ENCODE measurements at regions not wholly inside any gene's neighbourhood (a gene's known extent, or its start where the extent isn't known, plus 50 kb on each side); places are given as distances from the start of the nearest gene placed in this dataset.

GRCh38 chr17:33966410-33967059, 288.6 kb upstream of the CCL2 start:
- no peak for DNase-seq
- intact Hi-C loops (cut with DNase I): no loop called here

GRCh38 chr17:33967608-33968349, 287.3 kb upstream of the CCL2 start:
- WGBS, 4 donors: 53 to 64% (median 60%) methylated on average over 8 of the region's 8 CpGs
- Histone ChIP-seq H3K4me3 (no peak overlapping the region), H3K27ac (no peak overlapping the region), H3K27me3 (no peaks in the 10 kb centered on the region), H3K4me1 (replicated peaks in 1 of 2) (no peaks in the 10 kb centered on the region), H3K36me3 (replicated peaks in 1 of 2) (no peaks in the 10 kb centered on the region), H3K9me3 (replicated peaks in 1 of 3) (no peaks in the 10 kb centered on the region)
- intact Hi-C loops (cut with DNase I): no loop called here
- DNase-seq: no peak
- no peak for TF ChIP-seq CTCF (IDR thresholded peaks at IDR 0.05)
- TF ChIP-seq POLR2A (IDR thresholded peaks at IDR 0.05): no peak

More at GRCh38 chr17:33966410-33967059, 288.6 kb upstream of the CCL2 start:
- Histone ChIP-seq H3K4me3 (no peak overlapping the region), H3K9me3 (replicated peaks in 1 of 3) (no peaks in the 10 kb centered on the region), H3K27me3 (no peaks in the 10 kb centered on the region), H3K27ac (no peak overlapping the region), H3K36me3 (replicated peaks in 1 of 2) (no peaks in the 10 kb centered on the region), H3K4me1 (replicated peaks in 1 of 2) (no peaks in the 10 kb centered on the region)
- TF ChIP-seq POLR2A (IDR thresholded peaks at IDR 0.05): no peak
- WGBS, 4 donors: 81 to 85% (median 83%) methylated on average over 9 of the region's 9 CpGs

- no peaks in the 10 kb centered on the region for H3K36me3 ChIP-seq (replicated peaks in 1 of 2)
- no peak for DNase-seq
- H3K9me3 ChIP-seq (replicated peaks in 1 of 3): no peaks in the 10 kb centered on the region
- no peak overlapping the region for H3K27ac ChIP-seq
- no peaks in the 10 kb centered on the region for H3K27me3 ChIP-seq
- no peaks in the 10 kb centered on the region for H3K4me1 ChIP-seq (replicated peaks in 1 of 2)
- H3K4me3 ChIP-seq: no peak overlapping the region
- no peak for TF ChIP-seq POLR2A (IDR thresholded peaks at IDR 0.05)
- TF ChIP-seq CTCF (IDR thresholded peaks at IDR 0.05): no peak
- intact Hi-C loops (cut with DNase I): no loop called here
- 47 to 62% (median 50%) methylated on average over 9 of the region's 9 CpGs for WGBS, 4 donors
Observed at GRCh38 chr17:33968350-33969044, 286.6 kb upstream of the CCL2 start.

GRCh38 chr17:33970279-33970678, 284.8 kb upstream of the CCL2 start:
- Histone ChIP-seq H3K27ac (no peak overlapping the region), H3K36me3 (replicated peaks in 1 of 2) (no peaks in the 10 kb centered on the region), H3K9me3 (replicated peaks in 1 of 3) (no peaks in the 10 kb centered on the region), H3K4me3 (no peak overlapping the region), H3K4me1 (replicated peaks in 1 of 2) (no peaks in the 10 kb centered on the region), H3K27me3 (no peaks in the 10 kb centered on the region)
- DNase-seq: no peak
- TF ChIP-seq POLR2A (IDR thresholded peaks at IDR 0.05) (no peak), CTCF (IDR thresholded peaks at IDR 0.05) (no peak)
- intact Hi-C loops (cut with DNase I): no loop called here
- 57 to 74% (median 61%) methylated on average over 5 of the region's 5 CpGs for WGBS, 4 donors
